ENCODE measurements at regions not wholly inside any gene's neighbourhood (a gene's known extent, or its start where the extent isn't known, plus 50 kb on each side); places are given as distances from the start of the nearest gene placed in this dataset.

DNA sequence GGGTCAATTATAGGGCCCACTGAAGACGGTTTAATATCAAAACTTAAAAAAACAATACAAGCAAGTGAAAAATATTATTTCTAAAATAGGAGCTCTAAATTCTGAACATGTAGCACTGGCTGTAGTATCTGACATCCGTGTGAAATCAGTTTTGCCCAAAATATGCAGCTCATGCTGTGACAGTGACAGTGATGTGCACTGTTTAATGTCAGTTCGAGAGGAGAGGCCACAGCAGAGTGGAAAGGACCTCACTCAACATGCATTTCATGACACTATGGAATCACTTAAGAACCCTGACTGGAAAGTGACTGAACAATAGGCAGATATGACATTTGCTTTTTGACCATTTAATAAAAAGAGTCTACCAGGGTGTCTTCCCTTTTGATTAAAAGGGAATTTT is 397.0 kb downstream of the FRK start:
- TF ChIP-seq, protein P1, sequence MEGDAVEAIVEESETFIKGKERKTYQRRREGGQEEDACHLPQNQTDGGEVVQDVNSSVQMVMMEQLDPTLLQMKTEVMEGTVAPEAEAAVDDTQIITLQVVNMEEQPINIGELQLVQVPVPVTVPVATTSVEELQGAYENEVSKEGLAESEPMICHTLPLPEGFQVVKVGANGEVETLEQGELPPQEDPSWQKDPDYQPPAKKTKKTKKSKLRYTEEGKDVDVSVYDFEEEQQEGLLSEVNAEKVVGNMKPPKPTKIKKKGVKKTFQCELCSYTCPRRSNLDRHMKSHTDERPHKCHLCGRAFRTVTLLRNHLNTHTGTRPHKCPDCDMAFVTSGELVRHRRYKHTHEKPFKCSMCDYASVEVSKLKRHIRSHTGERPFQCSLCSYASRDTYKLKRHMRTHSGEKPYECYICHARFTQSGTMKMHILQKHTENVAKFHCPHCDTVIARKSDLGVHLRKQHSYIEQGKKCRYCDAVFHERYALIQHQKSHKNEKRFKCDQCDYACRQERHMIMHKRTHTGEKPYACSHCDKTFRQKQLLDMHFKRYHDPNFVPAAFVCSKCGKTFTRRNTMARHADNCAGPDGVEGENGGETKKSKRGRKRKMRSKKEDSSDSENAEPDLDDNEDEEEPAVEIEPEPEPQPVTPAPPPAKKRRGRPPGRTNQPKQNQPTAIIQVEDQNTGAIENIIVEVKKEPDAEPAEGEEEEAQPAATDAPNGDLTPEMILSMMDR (IDR thresholded peaks at IDR 0.05; ENCODE audit: low read length, missing control alignments): no peak
- no peak overlapping the region for H3K4me3 ChIP-seq (replicated peaks; ENCODE audit: low read depth, low read length)
- DNase-seq (ENCODE audit: low read depth): no peak

DNA sequence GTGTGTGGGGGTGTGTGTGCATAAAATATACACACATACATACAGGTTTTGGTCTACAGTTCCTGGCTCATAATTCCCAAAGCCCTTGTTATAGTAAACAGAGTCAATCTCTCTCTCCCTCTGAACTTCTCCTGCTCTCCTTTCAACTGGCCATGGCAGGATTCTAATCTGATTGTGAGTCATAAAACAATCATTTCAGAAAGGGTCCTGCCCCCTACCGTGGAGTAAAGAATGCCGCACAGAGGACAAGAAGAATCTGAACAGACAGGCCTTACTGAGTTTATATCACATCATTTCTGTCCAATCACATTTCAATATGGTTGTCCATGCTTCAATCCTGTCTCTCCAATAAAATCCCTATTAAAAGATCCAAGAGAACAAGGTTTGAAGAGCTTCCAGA is 416.9 kb downstream of the FRK start:
- peak; percentile 36 for DNase-seq (ENCODE audit: low read depth)
- TF ChIP-seq, protein P1 (IDR thresholded peaks at IDR 0.05; ENCODE audit: low read length, missing control alignments): no peak
- no peak overlapping the region for H3K4me3 ChIP-seq (replicated peaks; ENCODE audit: low read depth, low read length)

DNA sequence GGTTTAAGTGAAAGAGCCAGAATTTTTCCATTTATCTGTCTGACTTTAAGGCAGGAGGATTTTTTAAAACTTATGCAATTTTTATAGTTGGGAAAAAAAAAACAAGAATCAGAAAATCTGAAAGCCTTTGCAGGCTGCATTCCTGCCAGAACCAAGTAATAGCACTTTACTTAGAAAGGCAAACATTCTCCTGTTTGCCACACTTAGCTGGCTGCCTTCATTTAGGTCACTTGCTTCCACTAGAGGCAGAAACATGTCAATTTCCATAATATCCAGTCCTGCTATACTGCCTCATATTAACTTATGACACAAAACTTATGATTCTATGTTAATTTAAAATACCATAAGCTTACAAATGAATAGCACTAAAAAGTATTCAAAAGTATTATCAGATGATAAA is 425.8 kb downstream of the FRK start:
- DNase-seq (ENCODE audit: low read depth): no peak
- H3K4me3 ChIP-seq (replicated peaks; ENCODE audit: low read depth, low read length): no peak overlapping the region
- TF ChIP-seq, protein P1 (IDR thresholded peaks at IDR 0.05; ENCODE audit: low read length, missing control alignments): no peak

DNA sequence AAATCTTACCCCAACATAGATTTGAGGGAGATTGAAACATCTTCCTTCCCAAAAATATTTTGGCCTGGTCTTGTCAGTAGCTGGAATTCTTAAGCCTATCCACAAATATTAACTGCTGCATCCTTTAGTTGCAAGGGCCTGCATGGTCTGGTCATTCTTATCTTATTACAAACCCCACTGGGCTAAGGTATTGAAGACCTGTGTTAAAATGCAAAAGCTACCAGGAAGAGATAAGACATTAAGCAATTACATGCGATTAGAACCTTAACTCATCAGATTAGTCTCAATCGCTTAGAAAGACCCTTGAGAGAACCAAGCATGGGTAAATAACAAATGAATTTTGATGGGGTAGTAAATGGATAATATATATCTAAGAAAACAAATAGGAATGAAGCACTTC is 426.6 kb downstream of the FRK start:
- no peak overlapping the region for H3K4me3 ChIP-seq (replicated peaks; ENCODE audit: low read depth, low read length)
- TF ChIP-seq, protein P1 (IDR thresholded peaks at IDR 0.05; ENCODE audit: low read length, missing control alignments): no peak
- DNase-seq (ENCODE audit: low read depth): no peak

DNA sequence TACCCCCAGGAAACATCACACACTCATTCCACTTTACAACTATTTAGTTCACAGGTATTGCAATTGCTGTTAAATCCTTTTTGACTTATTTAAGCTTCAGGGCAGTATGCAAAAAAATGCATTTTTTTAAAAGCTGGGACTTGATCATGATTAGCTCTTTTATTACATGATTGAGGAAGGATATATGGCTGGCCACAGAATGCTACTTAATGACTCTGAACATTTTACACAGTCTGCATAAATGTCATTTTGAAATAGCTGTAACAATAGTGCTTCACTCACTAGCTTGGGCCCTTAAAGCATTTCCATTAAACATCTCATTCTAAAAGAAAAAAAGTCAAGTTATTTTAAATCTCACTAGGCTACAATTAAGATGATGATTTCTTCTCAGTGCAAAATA is 429.7 kb downstream of the FRK start:
- no peak overlapping the region for H3K4me3 ChIP-seq (replicated peaks; ENCODE audit: low read depth, low read length)
- no peak for DNase-seq (ENCODE audit: low read depth)
- TF ChIP-seq, protein P1 (IDR thresholded peaks at IDR 0.05; ENCODE audit: low read length, missing control alignments): no peak

DNA sequence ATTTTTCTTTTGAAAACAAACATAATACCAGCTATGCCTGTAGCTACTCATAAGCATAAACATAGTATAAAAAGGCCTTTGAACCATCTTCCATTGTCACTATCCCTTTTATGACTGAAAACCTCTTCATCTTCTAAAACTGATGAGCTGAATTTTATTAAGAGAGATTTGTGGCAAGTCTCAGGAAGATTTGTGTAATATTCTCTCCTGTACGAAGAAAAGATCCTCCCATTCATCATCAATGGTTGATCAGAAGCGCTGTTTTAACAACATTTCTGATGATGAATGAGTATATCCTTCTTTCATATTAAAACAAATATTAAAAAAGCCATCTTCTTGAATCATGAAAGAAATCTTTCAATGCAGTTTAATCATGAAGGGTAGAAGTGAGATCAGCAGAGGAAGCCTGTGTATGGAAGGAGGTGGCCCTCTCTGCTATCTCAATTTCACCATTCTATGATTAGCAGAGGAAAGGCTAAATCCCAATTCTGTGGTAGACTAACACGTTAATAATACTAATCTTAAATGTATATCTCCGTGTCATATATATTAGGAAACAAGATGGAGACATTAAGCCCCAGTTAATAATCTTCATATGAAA is 430.2 kb downstream of the FRK start:
- no peak for DNase-seq (ENCODE audit: low read depth)
- TF ChIP-seq, protein P1 (IDR thresholded peaks at IDR 0.05; ENCODE audit: low read length, missing control alignments): no peak
- no peak overlapping the region for H3K4me3 ChIP-seq (replicated peaks; ENCODE audit: low read depth, low read length)

DNA sequence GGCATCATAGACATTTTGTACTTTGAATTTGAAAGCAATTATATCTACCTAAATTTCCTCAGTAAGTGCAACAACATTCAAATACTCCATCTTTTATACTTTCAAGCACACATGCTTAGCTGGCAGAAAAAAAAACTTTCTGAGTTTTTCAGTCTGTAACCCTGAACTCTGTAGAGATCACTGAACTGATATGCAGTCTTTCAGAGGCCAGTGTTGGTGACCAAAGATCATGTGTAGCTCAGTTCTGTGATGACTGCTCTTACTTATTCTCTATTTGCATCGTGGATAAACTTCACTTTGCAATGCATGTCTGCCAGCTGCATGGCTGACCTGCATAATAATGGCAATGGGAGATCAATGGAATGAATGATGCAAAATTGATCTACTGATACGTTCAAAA is 431.3 kb downstream of the FRK start:
- TF ChIP-seq, protein P1 (IDR thresholded peaks at IDR 0.05; ENCODE audit: low read length, missing control alignments): no peak
- H3K4me3 ChIP-seq (replicated peaks; ENCODE audit: low read depth, low read length): no peak overlapping the region
- DNase-seq (ENCODE audit: low read depth): no peak
